Fibroblast of pulmonary artery (primary cell): ENCODE measurements at regions not wholly inside any gene's neighbourhood (a gene's known extent, or its start where the extent isn't known, plus 50 kb on each side); places are given as distances from the start of the nearest gene placed in this dataset.

Experiments
- DNase-seq: peaks from one replicate; pipeline ENCODE4 v3.0.0-alpha.2; 2010; ENCODE audit warnings: low read depth
- H3K4me3 ChIP-seq: replicated peaks from 2 replicates; pipeline ENCODE4 v1.5.1; 2011; ENCODE audit warnings: low read depth, mild to moderate bottlenecking, control low read depth, low read length, moderate library complexity
- CTCF ChIP-seq: IDR thresholded peaks from 2 replicates; pipeline ENCODE4 v1.5.1; 2011; ENCODE audit warnings: mild to moderate bottlenecking, control low read depth, low read length, inconsistent platforms; ENCODE audit errors: missing control alignments

DNA sequence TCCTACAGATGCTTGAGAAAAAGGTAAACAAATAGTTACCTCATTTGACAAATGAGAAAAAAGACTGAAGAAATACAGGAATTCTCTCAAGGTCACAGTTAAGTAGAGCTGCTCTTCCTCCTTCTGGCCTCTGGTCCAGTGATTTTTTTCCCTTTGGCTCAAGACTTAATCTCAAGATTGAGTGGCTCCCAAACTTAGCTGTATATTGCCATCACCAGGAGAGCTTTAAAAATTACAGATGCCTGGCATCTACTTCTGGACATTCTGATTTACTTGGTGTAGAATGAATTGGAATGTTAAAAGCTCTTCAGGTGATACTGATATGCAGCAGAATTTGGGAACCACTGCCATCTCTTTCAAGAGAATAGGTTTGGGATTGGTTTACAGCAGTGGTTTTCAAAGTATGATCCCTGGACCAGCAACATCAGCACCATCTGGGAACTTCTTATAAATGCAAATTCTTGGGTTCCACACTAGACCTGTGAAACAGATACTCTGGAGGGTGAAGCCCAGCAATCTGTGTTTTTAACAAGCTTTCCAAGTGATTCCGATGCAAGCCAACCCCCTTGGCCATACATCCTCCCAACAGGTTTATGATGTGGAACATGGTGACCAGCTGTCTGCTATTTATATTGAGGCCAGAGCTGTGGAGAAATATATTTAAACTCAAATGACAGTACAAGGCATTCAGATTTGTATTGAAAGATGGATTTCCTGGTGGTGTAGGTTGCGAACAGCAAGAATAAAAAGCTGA is 333.0 kb upstream of the RARB start:
- H3K4me3 ChIP-seq, result no peak overlapping the region
- DNase-seq, result no peak
- no peak for TF ChIP-seq CTCF

- no peak overlapping the region for H3K4me3 ChIP-seq
- no peak for TF ChIP-seq CTCF
- no peak for DNase-seq
Measured at GRCh38 chr3:25096536-25096935, 331.5 kb upstream of the RARB start.

DNA sequence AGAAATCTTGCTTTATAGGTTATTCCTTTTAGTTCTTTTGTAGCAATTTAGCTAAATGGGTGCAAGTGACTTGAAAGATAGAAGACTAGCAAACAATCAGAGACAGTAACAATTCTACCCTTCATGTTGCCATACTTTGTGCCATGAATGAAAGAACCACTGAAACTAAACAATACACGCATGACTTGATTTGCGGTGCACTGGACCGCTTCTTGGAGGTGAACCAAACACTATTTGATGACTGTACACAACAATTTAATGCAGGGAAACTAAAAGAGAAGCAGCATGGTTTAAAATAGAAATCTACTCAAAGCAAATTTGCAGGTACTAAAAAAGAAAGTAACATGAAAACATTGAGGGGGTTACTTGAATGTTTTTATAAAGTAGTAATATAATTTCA is 331.0 kb upstream of the RARB start:
- no peak for TF ChIP-seq CTCF
- DNase-seq, result no peak
- H3K4me3 ChIP-seq, result no peak overlapping the region

GRCh38 chr3:25099666-25100065 is 328.4 kb upstream of the RARB start:
- H3K4me3 ChIP-seq, result no peak overlapping the region
- DNase-seq, result no peak
- TF ChIP-seq CTCF, result no peak

DNA sequence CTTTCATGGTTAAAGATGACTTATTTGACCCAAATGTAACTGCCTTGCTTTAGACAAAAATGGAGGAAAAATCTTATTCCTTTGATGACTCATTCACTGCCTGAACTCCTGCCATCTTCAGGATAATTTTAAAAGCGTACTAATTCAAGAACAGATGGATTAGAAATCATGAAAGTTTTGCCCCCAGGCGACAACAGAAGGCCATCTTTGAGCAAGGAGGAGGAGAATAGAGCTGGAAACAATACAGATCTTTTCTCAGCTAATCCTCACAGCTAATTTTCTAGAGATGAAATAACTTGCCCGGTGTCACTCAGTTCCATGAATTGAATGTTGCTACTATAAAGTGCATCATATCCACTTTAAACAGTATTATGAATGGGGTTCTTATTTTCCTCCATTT is 324.7 kb upstream of the RARB start:
- DNase-seq, result no peak
- TF ChIP-seq CTCF, result no peak
- H3K4me3 ChIP-seq, result no peak overlapping the region

DNA sequence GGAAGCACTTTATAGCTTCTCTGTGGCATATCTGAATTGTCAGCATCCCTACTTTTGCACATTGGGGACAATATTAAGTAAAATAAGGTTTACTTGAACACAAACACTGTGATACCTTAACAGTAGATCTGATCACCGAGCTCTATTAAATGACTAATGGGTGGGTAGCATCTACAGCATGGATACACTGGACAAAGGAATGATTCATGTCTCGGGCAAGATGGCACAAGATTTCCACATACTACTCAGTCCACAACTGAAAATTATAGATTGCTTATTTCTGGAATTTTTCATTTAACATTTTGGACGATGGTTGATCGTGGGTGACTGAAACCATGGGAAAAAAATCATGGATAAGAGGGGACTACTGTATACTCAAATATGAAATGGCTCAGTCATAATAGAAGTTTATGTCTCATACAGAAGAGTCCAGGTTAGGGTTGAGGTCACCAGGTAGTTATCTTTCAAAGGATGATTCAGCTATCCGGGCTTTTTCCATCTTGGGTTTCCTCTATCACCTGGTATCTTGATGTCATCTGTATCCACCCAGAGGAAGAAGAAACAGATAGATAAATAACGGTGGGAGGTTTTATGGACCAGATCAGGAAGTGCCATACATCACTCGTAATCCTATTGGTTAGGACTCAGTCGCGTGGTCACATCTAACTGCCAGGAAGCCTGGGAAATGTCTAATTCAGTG is 320.0 kb upstream of the RARB start:
- no peak for TF ChIP-seq CTCF
- DNase-seq, result no peak
- H3K4me3 ChIP-seq, result no peak overlapping the region
